ENCODE measurements at regions not wholly inside any gene's neighbourhood (a gene's known extent, or its start where the extent isn't known, plus 50 kb on each side); places are given as distances from the start of the nearest gene placed in this dataset.

GRCh38 chr16:85319208-85319983 lies 207.1 kb upstream of the CIBAR2 start:
- H3K79me2 ChIP-seq (ENCODE audit: control insufficient read depth, insufficient read depth, low read length), result no peaks in the 10 kb centered on the region
- peaks cover 2% of the 10 kb centered on the region for H4K20me1 ChIP-seq (ENCODE audit: control insufficient read depth, extremely low read depth, insufficient read depth, low read length)
- no peaks in the 10 kb centered on the region for H3K4me1 ChIP-seq (ENCODE audit: control insufficient read depth, extremely low read depth, insufficient read depth, low read length)
- H3K9me3 ChIP-seq (ENCODE audit: control insufficient read depth, low read depth, low read length), result no peaks in the 10 kb centered on the region
- no peak overlapping the region for H3K9ac ChIP-seq (ENCODE audit: control insufficient read depth, extremely low read depth, insufficient read depth, low read length)
- no peak overlapping the region for H3K4me2 ChIP-seq (ENCODE audit: control insufficient read depth, extremely low read depth, insufficient read depth, low read depth, low read length)
- dilution Hi-C loops (cut with MboI; ENCODE audit: extremely low pct_ligation_motif_present, low sequenced_read_pairs), result no loop called here
- DNase-seq (ENCODE audit: low read depth, low spot score) (no peak), FAIRE-seq (no peak)
- no peak overlapping the region for H3K27ac ChIP-seq (ENCODE audit: control insufficient read depth, insufficient read depth, low read length)
- H2AFZ ChIP-seq (ENCODE audit: control insufficient read depth, low read length), result no peak overlapping the region
- no peaks in the 10 kb centered on the region for H3K9me1 ChIP-seq (ENCODE audit: control insufficient read depth, extremely low read depth, insufficient read depth, low read length)
- no peaks in the 10 kb centered on the region for H3K36me3 ChIP-seq (ENCODE audit: control insufficient read depth in 2 of 2, extremely low read depth in 1 of 2, insufficient read depth in 2 of 2, low read length in 2 of 2)
- peaks cover 3% of the 10 kb centered on the region for H3K27me3 ChIP-seq (ENCODE audit: control insufficient read depth, extremely low read depth, insufficient read depth, low read length)
- H3K4me3 ChIP-seq (ENCODE audit: control insufficient read depth in 2 of 3, extremely low read depth in 1 of 3, insufficient read depth in 2 of 3, low read depth in 1 of 3, low read length in 3 of 3), result no peak overlapping the region
- TF ChIP-seq CTCF (optimal IDR thresholded peaks at IDR 0.05 in 1 of 3, IDR thresholded peaks at IDR 0.05 in 1 of 3, conservative IDR thresholded peaks at IDR 0.05 in 1 of 3; ENCODE audit: extremely low read depth in 1 of 3, insufficient read depth in 2 of 3, low read length in 3 of 3) (no peak), EZH2 (IDR thresholded peaks at IDR 0.05; ENCODE audit: low read length) (no peak)

GRCh38 chr16:85319984-85320440 lies 207.7 kb upstream of the CIBAR2 start:
- Histone ChIP-seq H2AFZ (ENCODE audit: control insufficient read depth, low read length) (no peak overlapping the region), H3K4me2 (ENCODE audit: control insufficient read depth, extremely low read depth, insufficient read depth, low read depth, low read length) (no peak overlapping the region), H3K79me2 (ENCODE audit: control insufficient read depth, insufficient read depth, low read length) (no peaks in the 10 kb centered on the region), H3K9me1 (ENCODE audit: control insufficient read depth, extremely low read depth, insufficient read depth, low read length) (no peaks in the 10 kb centered on the region), H3K9ac (ENCODE audit: control insufficient read depth, extremely low read depth, insufficient read depth, low read length) (no peak overlapping the region), H3K4me1 (ENCODE audit: control insufficient read depth, extremely low read depth, insufficient read depth, low read length) (no peaks in the 10 kb centered on the region), H4K20me1 (ENCODE audit: control insufficient read depth, extremely low read depth, insufficient read depth, low read length) (peaks cover 2% of the 10 kb centered on the region), H3K4me3 (ENCODE audit: control insufficient read depth in 2 of 3, extremely low read depth in 1 of 3, insufficient read depth in 2 of 3, low read depth in 1 of 3, low read length in 3 of 3) (no peak overlapping the region), H3K27me3 (ENCODE audit: control insufficient read depth, extremely low read depth, insufficient read depth, low read length) (peaks cover 3% of the 10 kb centered on the region), H3K9me3 (ENCODE audit: control insufficient read depth, low read depth, low read length) (no peaks in the 10 kb centered on the region), H3K36me3 (ENCODE audit: control insufficient read depth in 2 of 2, extremely low read depth in 1 of 2, insufficient read depth in 2 of 2, low read length in 2 of 2) (no peaks in the 10 kb centered on the region), H3K27ac (ENCODE audit: control insufficient read depth, insufficient read depth, low read length) (no peak overlapping the region)
- dilution Hi-C loops (cut with MboI; ENCODE audit: extremely low pct_ligation_motif_present, low sequenced_read_pairs), result no loop called here
- FAIRE-seq, result no peak
- no peak for TF ChIP-seq CTCF (optimal IDR thresholded peaks at IDR 0.05 in 1 of 3, IDR thresholded peaks at IDR 0.05 in 1 of 3, conservative IDR thresholded peaks at IDR 0.05 in 1 of 3; ENCODE audit: extremely low read depth in 1 of 3, insufficient read depth in 2 of 3, low read length in 3 of 3)
- no peak for TF ChIP-seq EZH2 (IDR thresholded peaks at IDR 0.05; ENCODE audit: low read length)
- DNase-seq (ENCODE audit: low read depth, low spot score), result no peak
